HK-2 (cell line): ENCODE measurements at regions not wholly inside any gene's neighbourhood (a gene's known extent, or its start where the extent isn't known, plus 50 kb on each side); places are given as distances from the start of the nearest gene placed in this dataset.

Experiments used
- DNase-seq: peaks from one replicate; pipeline ENCODE4 v3.0.0-alpha.2; 2018; ENCODE audit not compliant: unreplicated experiment

DNA sequence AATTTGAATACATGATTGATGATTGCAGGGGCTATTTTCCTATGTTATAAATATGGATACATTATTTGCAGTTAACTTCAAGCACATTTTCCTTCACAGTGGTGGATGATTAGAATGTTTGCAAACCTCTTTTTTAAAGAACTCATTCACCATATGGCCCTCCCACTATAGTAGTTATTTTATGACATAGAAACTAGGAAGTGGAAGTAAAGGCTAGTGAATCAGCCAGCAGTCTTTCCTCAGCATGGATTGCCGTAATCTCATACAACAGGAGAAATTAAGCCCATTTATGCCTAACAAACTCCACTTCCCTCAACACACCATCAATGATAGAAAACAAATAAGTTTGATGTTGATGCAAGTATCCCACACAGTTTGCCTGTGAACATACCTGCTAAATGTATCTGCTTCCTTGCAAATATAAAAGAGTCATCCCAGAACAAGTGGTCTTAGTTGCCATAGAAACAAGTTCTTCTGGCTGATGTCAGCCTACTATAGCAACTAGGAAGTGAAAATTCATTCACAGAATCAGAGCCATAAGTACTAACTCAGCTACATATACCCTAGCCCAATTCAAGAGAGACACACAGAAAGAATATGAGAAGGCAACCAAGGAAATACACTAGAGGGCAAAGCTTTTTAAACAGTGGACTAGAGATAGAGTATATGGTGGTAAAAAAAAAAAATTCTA lies 100.9 kb upstream of the RADX start:
- DNase-seq = no peak
